DND-41 (cell line): ENCODE measurements at regions not wholly inside any gene's neighbourhood (a gene's known extent, or its start where the extent isn't known, plus 50 kb on each side); places are given as distances from the start of the nearest gene placed in this dataset.

Experiments used
- EZH2 ChIP-seq: IDR thresholded peaks from 3 replicates; pipeline ENCODE4 v1.6.1; 2012; ENCODE audit warnings: borderline replicate concordance, low read depth, mild to moderate bottlenecking, moderate library complexity, low read length, inconsistent platforms; ENCODE audit not compliant: severe bottlenecking
- TF ChIP-seq, protein P1 (sequence below): IDR thresholded peaks from 2 replicates; pipeline ENCODE4 v1.5.1; 2012; ENCODE audit warnings: borderline replicate concordance, low read length, moderate library complexity, mild to moderate bottlenecking; ENCODE audit not compliant: poor library complexity, severe bottlenecking; ENCODE audit errors: extremely low read depth

DNA sequence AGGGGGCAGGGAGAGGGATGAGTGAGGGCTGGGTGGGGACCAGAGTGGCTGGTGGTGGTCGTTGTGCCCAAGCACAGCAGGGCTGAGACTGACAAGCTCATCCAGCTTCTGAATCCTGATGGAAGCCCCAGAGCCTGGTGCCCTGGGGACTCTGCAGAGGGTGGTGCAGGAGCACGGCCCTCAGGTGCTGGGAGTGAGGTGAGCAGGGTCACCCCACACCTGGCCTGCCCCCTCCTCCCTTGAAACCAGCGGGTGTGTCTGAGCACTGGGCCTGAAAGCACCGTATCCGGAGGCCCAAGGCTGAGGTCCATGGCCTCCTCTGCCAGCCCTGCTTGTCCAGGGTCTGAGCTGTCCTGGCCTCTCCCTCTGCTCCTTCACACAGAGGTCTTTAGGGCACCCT lies 218.2 kb downstream of the ZNF248 start:
- TF ChIP-seq, protein P1, sequence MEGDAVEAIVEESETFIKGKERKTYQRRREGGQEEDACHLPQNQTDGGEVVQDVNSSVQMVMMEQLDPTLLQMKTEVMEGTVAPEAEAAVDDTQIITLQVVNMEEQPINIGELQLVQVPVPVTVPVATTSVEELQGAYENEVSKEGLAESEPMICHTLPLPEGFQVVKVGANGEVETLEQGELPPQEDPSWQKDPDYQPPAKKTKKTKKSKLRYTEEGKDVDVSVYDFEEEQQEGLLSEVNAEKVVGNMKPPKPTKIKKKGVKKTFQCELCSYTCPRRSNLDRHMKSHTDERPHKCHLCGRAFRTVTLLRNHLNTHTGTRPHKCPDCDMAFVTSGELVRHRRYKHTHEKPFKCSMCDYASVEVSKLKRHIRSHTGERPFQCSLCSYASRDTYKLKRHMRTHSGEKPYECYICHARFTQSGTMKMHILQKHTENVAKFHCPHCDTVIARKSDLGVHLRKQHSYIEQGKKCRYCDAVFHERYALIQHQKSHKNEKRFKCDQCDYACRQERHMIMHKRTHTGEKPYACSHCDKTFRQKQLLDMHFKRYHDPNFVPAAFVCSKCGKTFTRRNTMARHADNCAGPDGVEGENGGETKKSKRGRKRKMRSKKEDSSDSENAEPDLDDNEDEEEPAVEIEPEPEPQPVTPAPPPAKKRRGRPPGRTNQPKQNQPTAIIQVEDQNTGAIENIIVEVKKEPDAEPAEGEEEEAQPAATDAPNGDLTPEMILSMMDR = no peak
- no peak for TF ChIP-seq EZH2
